H1 (cell line): ENCODE measurements at regions not wholly inside any gene's neighbourhood (a gene's known extent, or its start where the extent isn't known, plus 50 kb on each side); places are given as distances from the start of the nearest gene placed in this dataset.

ENCODE experiments used
- CTCF ChIA-PET: fragments of 300-600 bp; sonication (Branson Sonifier 250); formaldehyde crosslinking; loops from one replicate; lab custom pipeline; 2021; ENCODE audit not compliant: partially characterized antibody; lab: Charles Lee
- POLR2A ChIA-PET: fragments of 300-600 bp; sonication (Branson Sonifier 250); formaldehyde crosslinking; loops from one replicate; lab custom pipeline; 2021; ENCODE audit warnings: inconsistent platforms; ENCODE audit not compliant: partially characterized antibody; lab: Charles Lee
- DNase-seq, 2 experiments: peaks; one replicate each; pipeline versions ENCODE4 v3.0.0 to v3.0.0-alpha.2; 2010 to 2022; ENCODE audit warnings: low spot score in 2 of 2, low read depth in 1 of 2, mixed read lengths in 1 of 2
- FAIRE-seq: peaks from 2 replicates; lab custom pipeline; 2011; peaks lifted over from hg19 to GRCh38; lab: Jason Lieb, UNC
- H2AFZ ChIP-seq: 2 replicates; pipeline ENCODE4 v1.8.1; 2012; ENCODE audit warnings: low read length, inconsistent platforms
- H2AK5ac ChIP-seq: 2 replicates; pipeline ENCODE4 v1.6.1; 2013; ENCODE audit warnings: low read depth, low read length
- H2BK120ac ChIP-seq: replicated peaks from 2 replicates; pipeline ENCODE3; 2013; ENCODE audit warnings: low read depth, low read length, inconsistent platforms
- H2BK12ac ChIP-seq: 2 replicates; pipeline ENCODE4 v1.6.1; 2013; ENCODE audit warnings: low read depth, low read length
- H2BK15ac ChIP-seq: 2 replicates; pipeline ENCODE4 v1.6.1; 2013; ENCODE audit warnings: low read length
- H2BK20ac ChIP-seq: 2 replicates; pipeline ENCODE4 v1.6.1; 2013; ENCODE audit warnings: low read length
- H2BK5ac ChIP-seq: 2 replicates; pipeline ENCODE4 v1.6.1; 2013; ENCODE audit warnings: low read depth, low read length
- H3K14ac ChIP-seq: 2 replicates; pipeline ENCODE4 v1.6.1; 2013; ENCODE audit warnings: inconsistent platforms; ENCODE audit not compliant: insufficient read length
- H3K18ac ChIP-seq: 2 replicates; pipeline ENCODE4 v1.6.1; 2013; ENCODE audit warnings: low read length; ENCODE audit errors: extremely low read depth
- H3K23ac ChIP-seq: 2 replicates; pipeline ENCODE4 v1.6.1; 2013; ENCODE audit warnings: inconsistent platforms; ENCODE audit not compliant: insufficient read length
- H3K23me2 ChIP-seq: 2 replicates; pipeline ENCODE4 v1.6.1; 2013; ENCODE audit warnings: low read depth, low read length
- H3K27ac ChIP-seq: 2 replicates; pipeline ENCODE4 v1.6.1; 2011; ENCODE audit warnings: low read depth, low read length, inconsistent platforms
- H3K27me3 ChIP-seq, 4 experiments: replicated peaks in 1 of 4; 1 replicate in 1 of 4; 2 replicates in 3 of 4; pipeline versions ENCODE4 v1.6.1 to v1.8.1; 2011 to 2013; ENCODE audit warnings: low read length in 3 of 4, mild to moderate bottlenecking in 3 of 4, inconsistent platforms in 2 of 4, mixed read lengths in 2 of 4, moderate library complexity in 1 of 4; ENCODE audit not compliant: control insufficient read depth in 3 of 4, insufficient read depth in 3 of 4; ENCODE audit errors: extremely low read depth in 1 of 4
- H3K36me3 ChIP-seq, 4 experiments: 2 replicates each; pipeline versions ENCODE4 v1.6.1 to v1.8.1; 2011 to 2013; ENCODE audit warnings: mild to moderate bottlenecking in 4 of 4, low read length in 3 of 4, moderate library complexity in 2 of 4, control low read depth in 1 of 4, inconsistent platforms in 1 of 4; ENCODE audit not compliant: insufficient read depth in 4 of 4, control insufficient read depth in 2 of 4
- H3K4ac ChIP-seq: replicated peaks from 2 replicates; pipeline ENCODE3; 2013; ENCODE audit warnings: low read length, low read depth, mixed read lengths, inconsistent platforms; ENCODE audit not compliant: insufficient read length
- H3K4me1 ChIP-seq, 4 experiments: replicated peaks in 1 of 4; 1 replicate in 1 of 4; 2 replicates in 3 of 4; pipeline versions ENCODE4 v1.6.1 to v1.8.1; 2011 to 2013; ENCODE audit warnings: low read length in 3 of 4, inconsistent platforms in 2 of 4, mixed read lengths in 1 of 4; ENCODE audit not compliant: insufficient read depth in 4 of 4, control insufficient read depth in 3 of 4
- H3K4me2 ChIP-seq, 2 experiments: 2 replicates each; pipeline versions ENCODE4 v1.6.1 to v1.8.1; 2011 to 2013; ENCODE audit warnings: low read depth in 2 of 2, low read length in 2 of 2, control low read depth in 1 of 2, inconsistent platforms in 1 of 2, mild to moderate bottlenecking in 1 of 2; ENCODE audit not compliant: insufficient read depth in 1 of 2
- H3K4me3 ChIP-seq, 4 experiments: fragments of 200-600, 300-600 bp in 1 of 4; sonication (generic), shearing (Covaris generic), sonication (Bioruptor Twin) in 1 of 4; 2 replicates each; pipeline versions ENCODE4 v1.5.1 to v1.8.1; 2011 to 2016; ENCODE audit warnings: low read length in 4 of 4, low read depth in 3 of 4, control low read depth in 2 of 4, inconsistent platforms in 2 of 4, mild to moderate bottlenecking in 2 of 4, mixed read lengths in 1 of 4, moderate library complexity in 1 of 4; ENCODE audit not compliant: insufficient read depth in 2 of 4; ENCODE audit errors: extremely low read depth in 1 of 4
- H3K56ac ChIP-seq: replicated peaks from 2 replicates; pipeline ENCODE3; 2013; ENCODE audit warnings: low read depth, mild to moderate bottlenecking, mixed read lengths, low read length, inconsistent platforms; ENCODE audit not compliant: insufficient read length
- H3K79me1 ChIP-seq: 2 replicates; pipeline ENCODE4 v1.6.1; 2013; ENCODE audit warnings: low read depth, low read length, control low read depth
- H3K79me2 ChIP-seq, 2 experiments: 2 replicates each; pipeline versions ENCODE4 v1.6.1 to v1.8.1; 2012 to 2013; ENCODE audit warnings: low read length in 2 of 2, mild to moderate bottlenecking in 2 of 2, inconsistent platforms in 1 of 2; ENCODE audit not compliant: insufficient read depth in 2 of 2, control insufficient read depth in 1 of 2
- H3K9ac ChIP-seq, 4 experiments: replicated peaks in 1 of 4; 1 replicate in 1 of 4; 2 replicates in 3 of 4; pipeline versions ENCODE4 v1.6.1 to v1.8.1; 2011 to 2013; ENCODE audit warnings: low read depth in 3 of 4, low read length in 3 of 4, control low read depth in 2 of 4, mild to moderate bottlenecking in 2 of 4, moderate library complexity in 2 of 4, inconsistent platforms in 1 of 4; ENCODE audit errors: extremely low read depth in 1 of 4
- H3K9me3 ChIP-seq, 2 experiments: 2 replicates each; pipeline versions ENCODE4 v1.6.1 to v1.8.1; 2012 to 2013; ENCODE audit warnings: mild to moderate bottlenecking in 2 of 2, moderate library complexity in 2 of 2, control low read depth in 1 of 2, inconsistent platforms in 1 of 2, low read depth in 1 of 2, low read length in 1 of 2, mixed read lengths in 1 of 2; ENCODE audit not compliant: insufficient read depth in 2 of 2
- H4K20me1 ChIP-seq, 2 experiments: replicated peaks in 1 of 2; 2 replicates each; pipeline versions ENCODE3 to v1.8.1; 2011 to 2013; ENCODE audit warnings: inconsistent platforms in 2 of 2, low read length in 2 of 2, mild to moderate bottlenecking in 1 of 2; ENCODE audit not compliant: insufficient read depth in 2 of 2, control insufficient read depth in 1 of 2
- H4K5ac ChIP-seq: 2 replicates; pipeline ENCODE4 v1.6.1; 2013; ENCODE audit warnings: low read length, low read depth, mixed read lengths, inconsistent platforms; ENCODE audit not compliant: insufficient read length
- H4K8ac ChIP-seq: 2 replicates; pipeline ENCODE4 v1.8.0; 2013; ENCODE audit warnings: mild to moderate bottlenecking, moderate library complexity, low read length, inconsistent platforms; ENCODE audit not compliant: insufficient read depth; ENCODE audit errors: extremely low read depth
- H4K91ac ChIP-seq: replicated peaks from 2 replicates; pipeline ENCODE3; 2013; ENCODE audit warnings: low read length, mixed read lengths, inconsistent platforms; ENCODE audit not compliant: insufficient read length
- GABPA ChIP-seq: IDR thresholded peaks from 2 replicates; pipeline ENCODE4 v1.6.1; 2011; ENCODE audit warnings: mild to moderate bottlenecking, low read length, moderate library complexity, borderline replicate concordance; ENCODE audit not compliant: insufficient read depth
- GTF2F1 ChIP-seq: IDR thresholded peaks from 2 replicates; pipeline ENCODE4 v1.6.1; 2012; ENCODE audit warnings: low read depth, low read length, improper control_type of control experiment, borderline replicate concordance
- SIX5 ChIP-seq: IDR thresholded peaks from 2 replicates; pipeline ENCODE4 v1.6.1; 2011; ENCODE audit warnings: mild to moderate bottlenecking, low read depth, low read length
- WGBS, 2 experiments: shearing (Covaris generic) in 1 of 2; methylation state at CpG; one replicate each; pipeline versions ENCODE4 v1.1.6 to v1.1.7; 2013 to 2015; ENCODE audit warnings: low lambda C conversion rate in 2 of 2, mixed read lengths in 2 of 2, inconsistent platforms in 1 of 2, low coverage in 1 of 2, missing lambda C conversion rate in 1 of 2; ENCODE audit not compliant: insufficient replicate concordance in 2 of 2, insufficient coverage in 1 of 2, insufficient read length in 1 of 2; ENCODE audit errors: extremely low coverage in 1 of 2, missing lambda C conversion rate in 1 of 2; 5-methylcytosine and 5-hydroxymethylcytosine counted together

GRCh38 chr16:64370112-64370511 lies 751.8 kb downstream of the CDH11 start:
- CTCF ChIA-PET: no interaction called here
- POLR2A ChIA-PET: no interaction called here
- no peaks in the 10 kb centered on the region for H3K9me3 ChIP-seq
- no peak for TF ChIP-seq GABPA
- TF ChIP-seq GTF2F1: no peak
- no peak for TF ChIP-seq SIX5

More at GRCh38 chr16:64370112-64370511, 751.8 kb downstream of the CDH11 start:
- Histone ChIP-seq H4K20me1 (no peaks in the 10 kb centered on the region), H3K4ac (no peak overlapping the region), H3K23me2 (no peaks in the 10 kb centered on the region), H3K79me2 (no peaks in the 10 kb centered on the region), H3K14ac (no peak overlapping the region), H3K4me3 (no peak overlapping the region), H3K27me3 (no peaks in the 10 kb centered on the region), H3K79me1 (no peaks in the 10 kb centered on the region), H4K5ac (no peak overlapping the region), H3K18ac (no peak overlapping the region), H3K23ac (no peak overlapping the region), H2BK20ac (no peak overlapping the region), H2AFZ (no peak overlapping the region), H3K27ac (no peak overlapping the region), H3K56ac (no peak overlapping the region), H4K8ac (no peak overlapping the region), H3K36me3 (no peaks in the 10 kb centered on the region), H3K9ac (no peak overlapping the region), H2AK5ac (no peak overlapping the region), H2BK5ac (no peak overlapping the region), H3K4me1 (no peaks in the 10 kb centered on the region), H2BK15ac (no peak overlapping the region), H3K4me2 (no peak overlapping the region), H2BK12ac (no peak overlapping the region), H4K91ac (no peak overlapping the region), H2BK120ac (no peak overlapping the region)
- 100% methylated on average over 1 of the region's 1 CpG; no CpG with 5 or more reads in 1 of the 2 experiments for WGBS, 2 experiments
- DNase-seq (no peak), FAIRE-seq (no peak)
